OCI-LY7 (cell line): ENCODE measurements at regions not wholly inside any gene's neighbourhood (a gene's known extent, or its start where the extent isn't known, plus 50 kb on each side); places are given as distances from the start of the nearest gene placed in this dataset.

ENCODE experiments used
- BruUV-seq: library from RNA; stranded (reverse); fragments of 400-500 nt; replicated peaks from 2 replicates; lab custom pipeline; 2021; lab: Mats Ljungman, UMichigan
- CTCF ChIA-PET: fragments of 300-600 bp; sonication (Branson Sonifier 250); formaldehyde crosslinking; loops from one replicate; lab custom pipeline; 2022; ENCODE audit warnings: antibody characterized with exemption; ENCODE audit not compliant: unreplicated experiment; lab: Charles Lee
- POLR2A ChIA-PET: fragments of 300-600 bp; sonication (Branson Sonifier 250); formaldehyde crosslinking; loops from one replicate; lab custom pipeline; 2022; ENCODE audit warnings: antibody characterized with exemption; lab: Charles Lee
- DNase-seq: peaks from one replicate; pipeline ENCODE4 v3.0.0-alpha.2; 2015; ENCODE audit warnings: low spot score
- H2AFZ ChIP-seq: fragments of 200-600 bp; sonication (generic), shearing (Covaris generic); 2 replicates; pipeline ENCODE4 v1.6.1; 2014; ENCODE audit warnings: mild to moderate bottlenecking, antibody characterized with exemption, low read length, moderate library complexity
- H3K27ac ChIP-seq: fragments of 200-600 bp; sonication (generic); 2 replicates; pipeline ENCODE4 v1.5.1; 2014; ENCODE audit warnings: mixed run types, low read depth, mild to moderate bottlenecking, moderate library complexity, low read length, inconsistent platforms; ENCODE audit not compliant: poor library complexity, severe bottlenecking
- H3K36me3 ChIP-seq: fragments of 200-600 bp; sonication (generic); 2 replicates; pipeline ENCODE4 v1.6.1; 2014; ENCODE audit warnings: mild to moderate bottlenecking, antibody characterized with exemption, low read length, moderate library complexity, mixed read lengths; ENCODE audit not compliant: insufficient read depth
- H3K4me1 ChIP-seq: fragments of 200-600 bp; sonication (generic); 2 replicates; pipeline ENCODE4 v1.5.1; 2014; ENCODE audit warnings: mild to moderate bottlenecking, low read length; ENCODE audit not compliant: insufficient read depth, poor library complexity, severe bottlenecking
- H3K4me2 ChIP-seq: fragments of 200-600 bp; sonication (generic); 2 replicates; pipeline ENCODE4 v1.6.1; 2014; ENCODE audit warnings: mild to moderate bottlenecking, low read length
- H3K4me3 ChIP-seq: fragments of 200-600 bp; sonication (generic); 2 replicates; pipeline ENCODE4 v1.5.1; 2014; ENCODE audit warnings: mild to moderate bottlenecking, low read depth, low read length; ENCODE audit not compliant: poor library complexity, severe bottlenecking
- H3K79me2 ChIP-seq: fragments of 200-600 bp; sonication (generic); 2 replicates; pipeline ENCODE4 v1.6.1; 2016; ENCODE audit warnings: low read depth, mild to moderate bottlenecking, low read length, moderate library complexity, mixed read lengths; ENCODE audit not compliant: insufficient read depth
- H3K9me2 ChIP-seq: fragments of 200-600 bp; sonication (generic); 2 replicates; pipeline ENCODE4 v1.6.1; 2016; ENCODE audit warnings: mild to moderate bottlenecking, low read length, mixed read lengths; ENCODE audit not compliant: insufficient read depth
- H3K9me3 ChIP-seq: fragments of 200-600 bp; sonication (generic); 2 replicates; pipeline ENCODE4 v1.6.1; 2014; ENCODE audit warnings: mild to moderate bottlenecking, mixed run types, low read length, mixed read lengths
- H4K20me1 ChIP-seq: fragments of 200-600 bp; sonication (generic); 2 replicates; pipeline ENCODE4 v1.6.1; 2014; ENCODE audit warnings: mild to moderate bottlenecking, antibody characterized with exemption, low read length, moderate library complexity, mixed read lengths; ENCODE audit not compliant: insufficient read depth
- CTCF ChIP-seq: fragments of 200-600 bp; sonication (generic); conservative IDR thresholded peaks from 2 replicates; pipeline ENCODE4 v1.5.1; 2014; ENCODE audit warnings: mild to moderate bottlenecking, antibody characterized with exemption, low read length, moderate library complexity, mixed read lengths
- EZH2phosphoT487 ChIP-seq: fragments of 200-600 bp; sonication (generic); IDR thresholded peaks from 2 replicates; pipeline ENCODE4 v1.6.1; 2018; ENCODE audit warnings: low read depth, borderline replicate concordance, mild to moderate bottlenecking, mixed run types, antibody characterized with exemption, low read length, moderate library complexity, mixed read lengths
- intact Hi-C: fragments of 100-400 bp; cut with micrococcal nuclease; formaldehyde crosslinking; loops from one replicate; pipeline ENCODE4 v1.10.0; 2022; ENCODE audit not compliant: unreplicated experiment

GRCh38 chr3:65210026-65210814 is 522.4 kb upstream of the ADAMTS9 start:
- Histone ChIP-seq H3K4me1 (no peaks in the 10 kb centered on the region), H3K4me3 (no peak overlapping the region), H3K9me3 (no peaks in the 10 kb centered on the region), H3K9me2 (no peaks in the 10 kb centered on the region), H3K4me2 (no peak overlapping the region), H3K27ac (no peak overlapping the region), H3K79me2 (no peaks in the 10 kb centered on the region), H4K20me1 (no peaks in the 10 kb centered on the region), H3K36me3 (no peaks in the 10 kb centered on the region), H2AFZ (no peak overlapping the region)
- TF ChIP-seq EZH2phosphoT487 = no peak
- TF ChIP-seq CTCF = no peak
- no peak for DNase-seq
- ChIA-PET POLR2A (interaction anchor here (1.1 kb wide), 1 partner anchor 11 kb away, joined by 3 read pairs; no protein-coding TSS in a partner anchor), CTCF (no interaction called here)
- intact Hi-C loops = no loop called here
- no TSS peak for BruUV-seq

GRCh38 chr3:65202395-65202794 is 514.6 kb upstream of the ADAMTS9 start:
- no TSS peak for BruUV-seq
- H3K4me1 ChIP-seq = no peaks in the 10 kb centered on the region
- CTCF ChIA-PET = no interaction called here
- POLR2A ChIA-PET = interaction anchor here (0.8 kb wide), 1 partner anchor 1038 kb away, joined by 3 read pairs; no protein-coding TSS in a partner anchor
- no peak for DNase-seq
- H4K20me1 ChIP-seq = no peaks in the 10 kb centered on the region
- intact Hi-C loops = no loop called here
- no peaks in the 10 kb centered on the region for H3K9me2 ChIP-seq
- H2AFZ ChIP-seq = no peak overlapping the region
- H3K4me2 ChIP-seq = no peak overlapping the region
- no peaks in the 10 kb centered on the region for H3K79me2 ChIP-seq
- no peaks in the 10 kb centered on the region for H3K36me3 ChIP-seq
- no peak overlapping the region for H3K4me3 ChIP-seq
- H3K9me3 ChIP-seq = no peaks in the 10 kb centered on the region
- TF ChIP-seq CTCF = no peak
- no peak for TF ChIP-seq EZH2phosphoT487
- no peak overlapping the region for H3K27ac ChIP-seq

GRCh38 chr3:65201926-65202325 is 514.1 kb upstream of the ADAMTS9 start:
- Histone ChIP-seq H3K4me1 (no peaks in the 10 kb centered on the region), H3K79me2 (no peaks in the 10 kb centered on the region), H3K4me2 (no peak overlapping the region), H3K9me3 (no peaks in the 10 kb centered on the region), H3K4me3 (no peak overlapping the region), H3K27ac (no peak overlapping the region), H3K36me3 (no peaks in the 10 kb centered on the region), H2AFZ (no peak overlapping the region), H3K9me2 (no peaks in the 10 kb centered on the region), H4K20me1 (no peaks in the 10 kb centered on the region)
- no peak for TF ChIP-seq EZH2phosphoT487
- TF ChIP-seq CTCF = no peak
- no TSS peak for BruUV-seq
- ChIA-PET POLR2A (interaction anchor here (0.8 kb wide), 1 partner anchor 1037 kb away, joined by 3 read pairs; no protein-coding TSS in a partner anchor), CTCF (no interaction called here)
- DNase-seq = no peak
- intact Hi-C loops = no loop called here
